SK-N-MC (cell line): ENCODE measurements at regions not wholly inside any gene's neighbourhood (a gene's known extent, or its start where the extent isn't known, plus 50 kb on each side); places are given as distances from the start of the nearest gene placed in this dataset.

ENCODE experiments used
- EZH2 ChIP-seq: fragments of 200-600 bp; sonication (generic); IDR thresholded peaks from one replicate; pipeline ENCODE4 v1.6.1; 2017; ENCODE audit warnings: antibody characterized with exemption
- POLR2AphosphoS5 ChIP-seq: IDR thresholded peaks from 2 replicates; pipeline ENCODE4 v1.6.1; 2012; ENCODE audit warnings: mild to moderate bottlenecking, low read depth, low read length, borderline replicate concordance

DNA sequence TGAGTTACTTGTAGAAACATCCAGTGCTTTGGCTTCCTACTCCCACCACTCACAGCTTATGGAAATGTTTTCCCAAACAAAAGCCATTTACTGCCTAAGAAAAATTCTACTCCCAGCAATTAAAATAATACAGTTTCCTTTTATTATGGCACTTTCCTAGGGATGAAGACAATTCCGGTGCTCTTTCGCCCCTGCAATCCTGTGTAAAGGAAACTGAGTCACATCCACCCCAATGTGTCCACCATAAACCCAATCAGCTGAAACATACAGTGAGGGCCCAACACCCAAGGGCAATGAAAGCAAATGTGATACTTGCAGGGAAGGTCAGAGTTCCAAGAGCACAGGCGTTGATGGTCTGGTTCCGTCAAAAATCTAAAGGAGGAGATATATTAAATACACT is 62.0 kb upstream of the ST3GAL5 start:
- TF ChIP-seq EZH2 (no peak), POLR2AphosphoS5 (no peak)
